ENCODE measurements at regions not wholly inside any gene's neighbourhood (a gene's known extent, or its start where the extent isn't known, plus 50 kb on each side); places are given as distances from the start of the nearest gene placed in this dataset.
"Not testable (repeated sequence)": the region's sequence is repeated elsewhere in the genome, so short reads cannot be mapped to it uniquely, and the experiment has no call there.

GRCh38 chr7:120064565-120064964 is 208.4 kb upstream of the KCND2 start:
- DNase-seq (ENCODE audit: low read depth, low spot score) (no peak), FAIRE-seq (no peak)
- no peaks in the 10 kb centered on the region for H3K9me1 ChIP-seq (ENCODE audit: control insufficient read depth, extremely low read depth, insufficient read depth, low read length)
- no peaks in the 10 kb centered on the region for H3K27me3 ChIP-seq (ENCODE audit: control insufficient read depth, extremely low read depth, insufficient read depth, low read length)
- H3K4me3 ChIP-seq (ENCODE audit: control insufficient read depth in 2 of 3, extremely low read depth in 1 of 3, insufficient read depth in 2 of 3, low read depth in 1 of 3, low read length in 3 of 3) = no peak overlapping the region
- no peak overlapping the region for H2AFZ ChIP-seq (ENCODE audit: control insufficient read depth, low read length)
- H3K79me2 ChIP-seq (ENCODE audit: control insufficient read depth, insufficient read depth, low read length) = no peaks in the 10 kb centered on the region
- H3K9ac ChIP-seq (ENCODE audit: control insufficient read depth, extremely low read depth, insufficient read depth, low read length) = no peak overlapping the region
- no peak overlapping the region for H3K4me2 ChIP-seq (ENCODE audit: control insufficient read depth, extremely low read depth, insufficient read depth, low read depth, low read length)
- no peaks in the 10 kb centered on the region for H3K36me3 ChIP-seq (ENCODE audit: control insufficient read depth in 2 of 2, extremely low read depth in 1 of 2, insufficient read depth in 2 of 2, low read length in 2 of 2)
- H3K9me3 ChIP-seq (ENCODE audit: control insufficient read depth, low read depth, low read length) = no peaks in the 10 kb centered on the region
- dilution Hi-C loops (cut with MboI; ENCODE audit: extremely low pct_ligation_motif_present, low sequenced_read_pairs) = no loop called here
- no peaks in the 10 kb centered on the region for H4K20me1 ChIP-seq (ENCODE audit: control insufficient read depth, extremely low read depth, insufficient read depth, low read length)
- no peak for TF ChIP-seq CTCF (optimal IDR thresholded peaks at IDR 0.05 in 1 of 3, IDR thresholded peaks at IDR 0.05 in 1 of 3, conservative IDR thresholded peaks at IDR 0.05 in 1 of 3; ENCODE audit: extremely low read depth in 1 of 3, insufficient read depth in 2 of 3, low read length in 3 of 3)
- no peak for TF ChIP-seq EZH2 (IDR thresholded peaks at IDR 0.05; ENCODE audit: low read length)
- no peaks in the 10 kb centered on the region for H3K4me1 ChIP-seq (ENCODE audit: control insufficient read depth, extremely low read depth, insufficient read depth, low read length)
- H3K27ac ChIP-seq (ENCODE audit: control insufficient read depth, insufficient read depth, low read length) = no peak overlapping the region

- H3K9ac ChIP-seq (ENCODE audit: control insufficient read depth, extremely low read depth, insufficient read depth, low read length); H3K4me3 ChIP-seq (ENCODE audit: control insufficient read depth in 2 of 3, extremely low read depth in 1 of 3, insufficient read depth in 2 of 3, low read depth in 1 of 3, low read length in 3 of 3); H3K27ac ChIP-seq (ENCODE audit: control insufficient read depth, insufficient read depth, low read length); FAIRE-seq; H3K9me3 ChIP-seq (ENCODE audit: control insufficient read depth, low read depth, low read length); H3K4me2 ChIP-seq (ENCODE audit: control insufficient read depth, extremely low read depth, insufficient read depth, low read depth, low read length); H3K79me2 ChIP-seq (ENCODE audit: control insufficient read depth, insufficient read depth, low read length); H3K27me3 ChIP-seq (ENCODE audit: control insufficient read depth, extremely low read depth, insufficient read depth, low read length); H3K4me1 ChIP-seq (ENCODE audit: control insufficient read depth, extremely low read depth, insufficient read depth, low read length); dilution Hi-C loops (cut with MboI; ENCODE audit: extremely low pct_ligation_motif_present, low sequenced_read_pairs); H3K9me1 ChIP-seq (ENCODE audit: control insufficient read depth, extremely low read depth, insufficient read depth, low read length); H4K20me1 ChIP-seq (ENCODE audit: control insufficient read depth, extremely low read depth, insufficient read depth, low read length); H2AFZ ChIP-seq (ENCODE audit: control insufficient read depth, low read length); DNase-seq (ENCODE audit: low read depth, low spot score); H3K36me3 ChIP-seq (ENCODE audit: control insufficient read depth in 2 of 2, extremely low read depth in 1 of 2, insufficient read depth in 2 of 2, low read length in 2 of 2): not testable (repeated sequence)
These were observed 206.1 kb upstream of the KCND2 start for GRCh38 chr7:120066898-120067297.

GRCh38 chr7:120070201-120070600 is 202.8 kb upstream of the KCND2 start:
- Histone ChIP-seq H3K9ac (ENCODE audit: control insufficient read depth, extremely low read depth, insufficient read depth, low read length) (no peak overlapping the region), H3K4me2 (ENCODE audit: control insufficient read depth, extremely low read depth, insufficient read depth, low read depth, low read length) (no peak overlapping the region), H3K9me3 (ENCODE audit: control insufficient read depth, low read depth, low read length) (no peaks in the 10 kb centered on the region), H4K20me1 (ENCODE audit: control insufficient read depth, extremely low read depth, insufficient read depth, low read length) (no peaks in the 10 kb centered on the region), H3K27ac (ENCODE audit: control insufficient read depth, insufficient read depth, low read length) (no peak overlapping the region), H2AFZ (ENCODE audit: control insufficient read depth, low read length) (no peak overlapping the region), H3K27me3 (ENCODE audit: control insufficient read depth, extremely low read depth, insufficient read depth, low read length) (no peaks in the 10 kb centered on the region), H3K36me3 (ENCODE audit: control insufficient read depth in 2 of 2, extremely low read depth in 1 of 2, insufficient read depth in 2 of 2, low read length in 2 of 2) (no peaks in the 10 kb centered on the region), H3K79me2 (ENCODE audit: control insufficient read depth, insufficient read depth, low read length) (no peaks in the 10 kb centered on the region), H3K4me3 (ENCODE audit: control insufficient read depth in 2 of 3, extremely low read depth in 1 of 3, insufficient read depth in 2 of 3, low read depth in 1 of 3, low read length in 3 of 3) (no peak overlapping the region), H3K9me1 (ENCODE audit: control insufficient read depth, extremely low read depth, insufficient read depth, low read length) (no peaks in the 10 kb centered on the region), H3K4me1 (ENCODE audit: control insufficient read depth, extremely low read depth, insufficient read depth, low read length) (no peaks in the 10 kb centered on the region)
- TF ChIP-seq EZH2 (IDR thresholded peaks at IDR 0.05; ENCODE audit: low read length) (no peak), CTCF (optimal IDR thresholded peaks at IDR 0.05 in 1 of 3, IDR thresholded peaks at IDR 0.05 in 1 of 3, conservative IDR thresholded peaks at IDR 0.05 in 1 of 3; ENCODE audit: extremely low read depth in 1 of 3, insufficient read depth in 2 of 3, low read length in 3 of 3) (no peak)
- no peak for DNase-seq (ENCODE audit: low read depth, low spot score)
- dilution Hi-C loops (cut with MboI; ENCODE audit: extremely low pct_ligation_motif_present, low sequenced_read_pairs) = no loop called here
- FAIRE-seq = no peak

All from keratinocyte (primary cell).